Chondrocyte (in vitro differentiated cells): ENCODE measurements at regions not wholly inside any gene's neighbourhood (a gene's known extent, or its start where the extent isn't known, plus 50 kb on each side); places are given as distances from the start of the nearest gene placed in this dataset.
"Not testable (repeated sequence)": the region's sequence is repeated elsewhere in the genome, so short reads cannot be mapped to it uniquely, and the experiment has no call there.

Experiments
- DNase-seq: peaks from one replicate; pipeline ENCODE4 v3.0.0; 2021; ENCODE audit warnings: mixed read lengths, low spot score
- H3K27ac Mint-ChIP-seq: one replicate; pipeline ENCODE4 v1.8.0; 2021; ENCODE audit warnings: mild to moderate bottlenecking, moderate library complexity, mixed read lengths; ENCODE audit not compliant: unreplicated experiment
- H3K27me3 Mint-ChIP-seq: 2 replicates; pipeline ENCODE4 v1.8.0; 2021; ENCODE audit warnings: low read depth, mixed read lengths
- H3K36me3 Mint-ChIP-seq: 2 replicates; pipeline ENCODE4 v1.8.0; 2021; ENCODE audit warnings: low read depth, mixed read lengths
- H3K4me1 Mint-ChIP-seq: 2 replicates; pipeline ENCODE4 v1.8.0; 2021; ENCODE audit warnings: low read depth, mild to moderate bottlenecking, mixed read lengths
- H3K4me3 Mint-ChIP-seq: one replicate; pipeline ENCODE4 v1.8.0; 2021; ENCODE audit warnings: mild to moderate bottlenecking, moderate library complexity, mixed read lengths; ENCODE audit not compliant: unreplicated experiment
- H3K9me3 Mint-ChIP-seq: 2 replicates; pipeline ENCODE4 v1.8.0; 2021; ENCODE audit warnings: low read depth, mixed read lengths
- TF ChIP-seq, protein P1 (sequence below): fragments of 200-600 bp; sonication (generic); IDR thresholded peaks from 2 replicates; pipeline ENCODE4 v1.5.0; 2021; ENCODE audit warnings: antibody characterized with exemption, mild to moderate bottlenecking, moderate library complexity

DNA sequence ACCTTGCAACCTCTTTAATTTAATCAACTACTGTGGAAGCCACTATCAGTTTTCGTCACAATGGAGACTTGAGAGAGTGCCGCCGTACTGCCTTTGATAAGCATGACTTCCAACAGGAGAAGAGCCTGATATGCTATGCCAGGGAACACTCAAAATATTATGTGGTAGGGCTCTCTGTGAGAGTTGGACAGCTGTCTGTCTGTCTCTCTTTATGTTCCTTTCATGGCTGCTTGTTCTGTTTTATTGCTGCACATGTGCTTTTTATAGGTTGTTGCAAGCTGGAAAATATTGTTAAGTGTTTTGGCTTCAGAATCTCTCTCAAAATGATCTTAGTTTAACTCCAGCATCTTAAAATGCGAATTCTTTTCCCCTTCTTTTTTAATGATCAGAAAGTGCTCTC is 249.4 kb upstream of the RARB start:
- no peaks in the 10 kb centered on the region for H3K9me3 Mint-ChIP-seq

DNA sequence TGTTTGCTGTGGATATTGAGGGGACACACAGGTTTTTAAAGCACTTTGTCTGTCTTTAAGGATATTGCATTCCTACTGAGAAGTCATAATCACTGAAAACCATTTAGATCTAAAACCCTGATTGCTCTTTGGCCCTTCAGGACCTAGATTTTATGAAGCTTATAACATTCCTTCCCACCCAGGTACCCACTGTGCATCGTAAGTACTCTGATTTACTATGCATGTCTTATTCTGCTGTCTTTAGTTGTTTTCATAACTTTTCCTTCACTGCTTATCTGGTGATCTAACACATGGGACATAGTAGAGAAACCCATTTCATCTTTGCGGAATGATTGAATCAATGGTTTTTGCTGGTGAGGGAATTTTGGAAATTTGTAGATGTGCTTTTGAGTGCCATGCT is 247.0 kb upstream of the RARB start:
- Mint-ChIP-seq H3K27me3 (no peaks in the 10 kb centered on the region), H3K4me3 (no peak overlapping the region), H3K9me3 (no peaks in the 10 kb centered on the region), H3K4me1 (peaks cover 6% of the 10 kb centered on the region), H3K36me3 (no peaks in the 10 kb centered on the region), H3K27ac (no peak overlapping the region)
- TF ChIP-seq, protein P1, sequence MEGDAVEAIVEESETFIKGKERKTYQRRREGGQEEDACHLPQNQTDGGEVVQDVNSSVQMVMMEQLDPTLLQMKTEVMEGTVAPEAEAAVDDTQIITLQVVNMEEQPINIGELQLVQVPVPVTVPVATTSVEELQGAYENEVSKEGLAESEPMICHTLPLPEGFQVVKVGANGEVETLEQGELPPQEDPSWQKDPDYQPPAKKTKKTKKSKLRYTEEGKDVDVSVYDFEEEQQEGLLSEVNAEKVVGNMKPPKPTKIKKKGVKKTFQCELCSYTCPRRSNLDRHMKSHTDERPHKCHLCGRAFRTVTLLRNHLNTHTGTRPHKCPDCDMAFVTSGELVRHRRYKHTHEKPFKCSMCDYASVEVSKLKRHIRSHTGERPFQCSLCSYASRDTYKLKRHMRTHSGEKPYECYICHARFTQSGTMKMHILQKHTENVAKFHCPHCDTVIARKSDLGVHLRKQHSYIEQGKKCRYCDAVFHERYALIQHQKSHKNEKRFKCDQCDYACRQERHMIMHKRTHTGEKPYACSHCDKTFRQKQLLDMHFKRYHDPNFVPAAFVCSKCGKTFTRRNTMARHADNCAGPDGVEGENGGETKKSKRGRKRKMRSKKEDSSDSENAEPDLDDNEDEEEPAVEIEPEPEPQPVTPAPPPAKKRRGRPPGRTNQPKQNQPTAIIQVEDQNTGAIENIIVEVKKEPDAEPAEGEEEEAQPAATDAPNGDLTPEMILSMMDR: no peak
- no peak for DNase-seq

More for the DNA sequence above, 249.4 kb upstream of the RARB start:
- peaks cover 5% of the 10 kb centered on the region for H3K4me1 Mint-ChIP-seq
- H3K36me3 Mint-ChIP-seq: no peaks in the 10 kb centered on the region
- DNase-seq: no peak
- TF ChIP-seq, protein P1: no peak
- no peak overlapping the region for H3K27ac Mint-ChIP-seq
- H3K27me3 Mint-ChIP-seq: no peaks in the 10 kb centered on the region
- H3K4me3 Mint-ChIP-seq: no peak overlapping the region

DNA sequence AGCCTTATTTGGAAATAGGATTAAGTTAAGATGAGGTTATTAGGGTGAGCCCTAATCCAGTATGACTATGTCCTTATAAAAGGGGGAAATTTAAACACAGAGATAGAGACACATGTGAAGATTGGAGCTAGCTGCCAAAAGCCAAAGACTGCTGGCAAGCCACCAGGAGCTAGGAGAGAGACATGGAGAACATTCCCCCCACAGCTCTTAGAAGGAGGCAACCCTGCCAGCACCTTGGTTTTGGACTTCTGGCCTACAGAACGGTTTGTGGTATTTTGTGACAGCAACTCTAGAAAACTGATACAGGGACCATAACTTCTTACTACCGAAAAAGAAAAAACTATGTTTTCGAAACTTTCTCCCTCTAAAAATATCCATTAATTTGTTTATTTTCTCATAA is 245.3 kb upstream of the RARB start:
- peaks cover 3% of the 10 kb centered on the region for H3K4me1 Mint-ChIP-seq
- no peaks in the 10 kb centered on the region for H3K27me3 Mint-ChIP-seq
- H3K4me3 Mint-ChIP-seq: no peak overlapping the region
- no peak for DNase-seq
- H3K36me3 Mint-ChIP-seq: no peaks in the 10 kb centered on the region
- no peak overlapping the region for H3K27ac Mint-ChIP-seq
- H3K9me3 Mint-ChIP-seq: no peaks in the 10 kb centered on the region
- TF ChIP-seq, protein P1: no peak

DNA sequence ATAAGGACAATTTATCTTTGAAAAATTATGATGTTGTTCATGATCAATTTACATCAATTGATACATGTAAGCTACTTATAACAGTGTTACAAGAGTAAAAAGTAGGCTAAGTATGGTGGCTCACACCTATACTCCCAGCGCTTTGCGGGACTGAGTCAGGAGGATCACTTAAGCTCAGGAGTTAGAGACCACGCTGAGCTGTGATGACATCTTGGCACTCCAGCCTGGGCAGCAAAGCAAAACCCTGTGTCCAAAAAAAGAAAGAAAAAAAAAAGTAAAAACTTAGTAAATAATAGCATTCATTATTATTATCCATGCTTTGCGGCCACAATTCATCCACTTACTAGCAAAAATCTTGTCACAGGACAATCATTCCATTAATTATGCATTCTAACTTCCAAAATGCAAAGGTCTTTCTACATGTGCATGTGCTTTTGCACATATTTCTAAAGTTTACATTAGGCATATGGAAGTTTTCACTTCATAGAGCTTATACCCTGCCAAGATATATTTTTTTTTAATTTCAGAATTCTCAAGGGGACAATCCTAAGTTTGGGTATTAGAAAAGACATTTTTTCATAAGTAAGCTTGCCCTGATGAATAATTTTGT is 243.3 kb upstream of the RARB start:
- no peak overlapping the region for H3K27ac Mint-ChIP-seq
- H3K27me3 Mint-ChIP-seq: no peaks in the 10 kb centered on the region
- DNase-seq: no peak
- peaks cover 3% of the 10 kb centered on the region for H3K4me1 Mint-ChIP-seq
- H3K36me3 Mint-ChIP-seq: no peaks in the 10 kb centered on the region
- H3K9me3 Mint-ChIP-seq: no peaks in the 10 kb centered on the region
- TF ChIP-seq, protein P1: no peak
- H3K4me3 Mint-ChIP-seq: no peak overlapping the region

DNA sequence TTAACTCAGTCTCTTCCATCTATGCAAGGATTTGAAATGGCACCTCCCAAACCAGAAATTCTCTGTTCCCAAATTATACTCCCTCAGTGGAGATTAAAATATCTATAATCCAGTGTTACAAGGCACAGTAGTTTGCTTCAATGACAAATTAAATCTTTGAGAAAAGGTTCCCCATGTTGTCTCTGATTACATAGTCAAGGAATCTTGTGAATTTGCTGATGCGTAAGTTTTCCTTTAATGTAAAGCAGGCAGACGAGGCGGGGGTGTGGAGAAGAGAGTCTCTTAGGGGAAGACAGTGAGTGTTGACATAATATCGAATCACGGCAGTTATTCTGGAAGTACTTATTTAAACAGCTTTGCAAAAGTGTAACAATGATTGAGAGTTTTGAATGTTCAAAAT is 236.4 kb upstream of the RARB start:
- Mint-ChIP-seq H3K36me3 (no peaks in the 10 kb centered on the region), H3K27me3 (no peaks in the 10 kb centered on the region), H3K27ac (no peak overlapping the region), H3K4me3 (no peak overlapping the region), H3K9me3 (peaks cover 2% of the 10 kb centered on the region), H3K4me1 (peaks cover 10% of the 10 kb centered on the region)
- DNase-seq: no peak
- TF ChIP-seq, protein P1: no peak

DNA sequence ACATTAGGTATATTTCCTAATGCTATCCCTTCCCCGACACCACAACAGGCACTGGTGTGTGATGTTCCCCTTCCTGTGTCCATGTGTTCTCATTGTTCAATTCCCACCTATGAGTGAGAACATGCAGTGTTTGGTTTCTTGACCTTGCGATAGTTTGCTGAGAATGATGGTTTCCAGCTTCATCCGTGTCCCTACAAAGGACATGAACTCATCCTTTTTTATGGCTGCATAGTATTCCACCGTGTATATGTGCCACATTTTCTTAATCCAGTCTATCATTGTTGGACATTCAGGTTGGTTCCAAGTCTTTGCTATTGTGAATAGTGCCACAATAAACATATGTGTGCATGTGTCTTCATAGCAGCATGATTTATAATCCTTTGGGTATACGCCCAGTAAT is 228.5 kb upstream of the RARB start:
- not testable (repeated sequence) for H3K4me3 Mint-ChIP-seq, DNase-seq, H3K27me3 Mint-ChIP-seq, H3K27ac Mint-ChIP-seq, H3K4me1 Mint-ChIP-seq
- Mint-ChIP-seq H3K36me3 (peaks cover 16% of the 10 kb centered on the region), H3K9me3 (peaks cover 41% of the 10 kb centered on the region)
